GM19467 (cell line): ENCODE measurements at regions not wholly inside any gene's neighbourhood (a gene's known extent, or its start where the extent isn't known, plus 50 kb on each side); places are given as distances from the start of the nearest gene placed in this dataset.

Source experiments
- ATAC-seq: cut with Tn5 transposase; IDR thresholded peaks from one replicate; pipeline ENCODE4 v1.9.1; 2021; ENCODE audit warnings: mild to moderate bottlenecking, moderate library complexity; ENCODE audit not compliant: unreplicated experiment

- ATAC-seq: no peak
These were observed 166.9 kb downstream of the ANAPC1 start for GRCh38 chr2:111716905-111717775.
